ENCODE measurements at regions not wholly inside any gene's neighbourhood (a gene's known extent, or its start where the extent isn't known, plus 50 kb on each side); places are given as distances from the start of the nearest gene placed in this dataset.

DNA sequence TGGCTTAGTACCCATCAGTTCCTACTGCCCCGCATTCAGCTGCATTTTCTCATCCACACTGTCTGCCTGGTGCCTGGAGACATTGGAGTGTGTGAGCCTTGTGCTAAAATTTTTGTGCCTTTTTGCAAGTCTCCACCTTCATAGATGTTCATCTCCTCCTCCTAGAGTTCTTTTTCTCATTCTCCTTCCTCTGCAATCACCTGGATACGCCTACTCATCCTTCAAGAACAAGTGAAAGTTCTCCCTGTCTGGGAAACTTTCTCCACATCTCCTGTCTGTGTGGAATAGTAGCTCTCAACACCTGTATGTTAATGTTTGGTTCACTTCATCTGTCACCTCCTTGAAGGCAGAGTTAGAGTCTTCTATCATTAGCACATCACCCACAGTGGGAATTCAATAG, 125.7 kb upstream of the FBXL17 start:
- TF ChIP-seq POLR2A (IDR thresholded peaks at IDR 0.05) (no peak), POLR2AphosphoS5 (IDR thresholded peaks at IDR 0.05) (no peak), CTCF (IDR thresholded peaks at IDR 0.05) (no peak)
